ENCODE measurements at regions not wholly inside any gene's neighbourhood (a gene's known extent, or its start where the extent isn't known, plus 50 kb on each side); places are given as distances from the start of the nearest gene placed in this dataset.

GRCh38 chr10:106106114-106106513, 1058.4 kb downstream of the SORCS1 start:
- no peak for TF ChIP-seq CTCF (IDR thresholded peaks at IDR 0.05; ENCODE audit: low read depth, low read length, poor library complexity, severe bottlenecking)
- no peak for TF ChIP-seq EZH2phosphoT487 (IDR thresholded peaks at IDR 0.05; ENCODE audit: borderline replicate concordance, low read length)
